ENCODE measurements at regions not wholly inside any gene's neighbourhood (a gene's known extent, or its start where the extent isn't known, plus 50 kb on each side); places are given as distances from the start of the nearest gene placed in this dataset.

GRCh38 chr13:73536865-73537264, 478.1 kb downstream of the KLF5 start:
- TF ChIP-seq JUND (IDR thresholded peaks at IDR 0.05) (no peak), ELF1 (IDR thresholded peaks at IDR 0.05; ENCODE audit: borderline replicate concordance, low read depth) (no peak), ZFX (IDR thresholded peaks at IDR 0.05) (no peak)
- H3K9me3 ChIP-seq (ENCODE audit: control insufficient read depth in 1 of 2, insufficient read depth in 1 of 2, low read depth in 1 of 2, low read length in 2 of 2), result no peaks in the 10 kb centered on the region
- H3K9me2 ChIP-seq (ENCODE audit: insufficient read depth), result no peaks in the 10 kb centered on the region
- H2AFZ ChIP-seq (ENCODE audit: low read depth, low read length, poor library complexity, severe bottlenecking), result no peak overlapping the region
- no peaks in the 10 kb centered on the region for H3K27me3 ChIP-seq (ENCODE audit: insufficient read depth, low read length)
- H3K36me3 ChIP-seq (ENCODE audit: control insufficient read depth in 1 of 2, insufficient read depth in 2 of 2, low read length in 2 of 2), result no peaks in the 10 kb centered on the region
- no peak overlapping the region for H3K9ac ChIP-seq (ENCODE audit: low read length)
- no TSS peak for BruUV-seq (replicated peaks)
- RAD21 ChIA-PET (ENCODE audit: low non-redundant PET in 1 of 2, low total read pairs in 2 of 2, uncharacterized antibody in 2 of 2, unreplicated experiment in 2 of 2), result no interaction called here
- no peaks in the 10 kb centered on the region for H3K79me2 ChIP-seq (ENCODE audit: insufficient read depth, low read length)
- intact Hi-C loops (cut with micrococcal nuclease), result no loop called here
- CTCF ChIA-PET, result no interaction called here
- no peak overlapping the region for H3K4me3 ChIP-seq (replicated peaks in 1 of 2; ENCODE audit: low read depth in 1 of 2, low read length in 2 of 2)
- no peak for ATAC-seq
- H4K20me1 ChIP-seq (ENCODE audit: insufficient read depth), result no peaks in the 10 kb centered on the region
- H3K27ac ChIP-seq (ENCODE audit: low read depth, low read length), result no peak overlapping the region
- no peak overlapping the region for H3K4me2 ChIP-seq (ENCODE audit: low read length)
- no peak for DNase-seq (ENCODE audit: low read depth, low spot score)
- POLR2A ChIA-PET, result no interaction called here
- no peaks in the 10 kb centered on the region for H3K4me1 ChIP-seq (ENCODE audit: control insufficient read depth in 1 of 2, insufficient read depth in 2 of 2, low read length in 2 of 2)

- no TSS peak for BruUV-seq (replicated peaks)
- no peak overlapping the region for H3K4me3 ChIP-seq (replicated peaks in 1 of 2; ENCODE audit: low read depth in 1 of 2, low read length in 2 of 2)
- no peak for TF ChIP-seq EZH2phosphoT487 (IDR thresholded peaks at IDR 0.05; ENCODE audit: borderline replicate concordance)
- no peak for TF ChIP-seq CEBPB (IDR thresholded peaks at IDR 0.05; ENCODE audit: low read depth)
- TF ChIP-seq FOSL1 (IDR thresholded peaks at IDR 0.05; ENCODE audit: low read depth), result no peak
- no peak for TF ChIP-seq ELF1 (IDR thresholded peaks at IDR 0.05; ENCODE audit: borderline replicate concordance, low read depth)
- no peak for TF ChIP-seq REST (IDR thresholded peaks at IDR 0.05; ENCODE audit: low read depth)
- no peak for TF ChIP-seq ZFX (IDR thresholded peaks at IDR 0.05)
- no peak for TF ChIP-seq ATF3 (IDR thresholded peaks at IDR 0.05)
- TF ChIP-seq MAX (IDR thresholded peaks at IDR 0.05), result no peak
- H3K36me3 ChIP-seq (ENCODE audit: control insufficient read depth in 1 of 2, insufficient read depth in 2 of 2, low read length in 2 of 2), result no peaks in the 10 kb centered on the region
- H3K9ac ChIP-seq (ENCODE audit: low read length), result no peak overlapping the region
- no peak overlapping the region for H3K27ac ChIP-seq (ENCODE audit: low read depth, low read length)
- ChIA-PET POLR2A (no interaction called here), RAD21 (ENCODE audit: low non-redundant PET in 1 of 2, low total read pairs in 2 of 2, uncharacterized antibody in 2 of 2, unreplicated experiment in 2 of 2) (no interaction called here), CTCF (no interaction called here)
- intact Hi-C loops (cut with micrococcal nuclease), result no loop called here
- no peak overlapping the region for H3K4me2 ChIP-seq (ENCODE audit: low read length)
- no peaks in the 10 kb centered on the region for H4K20me1 ChIP-seq (ENCODE audit: insufficient read depth)
- no peaks in the 10 kb centered on the region for H3K79me2 ChIP-seq (ENCODE audit: insufficient read depth, low read length)
- no peaks in the 10 kb centered on the region for H3K9me2 ChIP-seq (ENCODE audit: insufficient read depth)
- no peaks in the 10 kb centered on the region for H3K27me3 ChIP-seq (ENCODE audit: insufficient read depth, low read length)
- no peak for DNase-seq (ENCODE audit: low read depth, low spot score)
- no peaks in the 10 kb centered on the region for H3K4me1 ChIP-seq (ENCODE audit: control insufficient read depth in 1 of 2, insufficient read depth in 2 of 2, low read length in 2 of 2)
- no peak for ATAC-seq
- H3K9me3 ChIP-seq (ENCODE audit: control insufficient read depth in 1 of 2, insufficient read depth in 1 of 2, low read depth in 1 of 2, low read length in 2 of 2), result no peaks in the 10 kb centered on the region
- H2AFZ ChIP-seq (ENCODE audit: low read depth, low read length, poor library complexity, severe bottlenecking), result no peak overlapping the region
Measured at GRCh38 chr13:73535341-73535740, 476.5 kb downstream of the KLF5 start.

Measured in HCT116 (cell line).